Keratinocyte (primary cell): ENCODE measurements at regions not wholly inside any gene's neighbourhood (a gene's known extent, or its start where the extent isn't known, plus 50 kb on each side); places are given as distances from the start of the nearest gene placed in this dataset.

Experiments
- DNase-seq: peaks from one replicate; pipeline ENCODE4 v3.0.0-alpha.2; 2011; ENCODE audit warnings: low read depth, missing footprints, low spot score
- FAIRE-seq: peaks from 2 replicates; lab custom pipeline; 2011; peaks lifted over from hg19 to GRCh38; lab: Jason Lieb, UNC
- H2AFZ ChIP-seq: 2 replicates; pipeline ENCODE4 v1.6.0; 2012; ENCODE audit warnings: low read length, control low read depth, inconsistent platforms; ENCODE audit not compliant: control insufficient read depth
- H3K27ac ChIP-seq: 2 replicates; pipeline ENCODE4 v1.5.1; 2011; ENCODE audit warnings: low read length; ENCODE audit not compliant: control insufficient read depth, insufficient read depth
- H3K27me3 ChIP-seq: 3 replicates; pipeline ENCODE4 v1.6.0; 2011; ENCODE audit warnings: low read length; ENCODE audit not compliant: control insufficient read depth, insufficient read depth; ENCODE audit errors: extremely low read depth
- H3K36me3 ChIP-seq, 2 experiments: 2 replicates in 1 of 2; 3 replicates in 1 of 2; pipeline ENCODE4 v1.5.1; 2011; ENCODE audit warnings: low read length in 2 of 2, mild to moderate bottlenecking in 1 of 2; ENCODE audit not compliant: control insufficient read depth in 2 of 2, insufficient read depth in 2 of 2; ENCODE audit errors: extremely low read depth in 1 of 2
- H3K4me1 ChIP-seq: 3 replicates; pipeline ENCODE4 v1.5.1; 2011; ENCODE audit warnings: low read length; ENCODE audit not compliant: control insufficient read depth, insufficient read depth; ENCODE audit errors: extremely low read depth
- H3K4me2 ChIP-seq: 3 replicates; pipeline ENCODE4 v1.6.0; 2011; ENCODE audit warnings: low read depth, low read length; ENCODE audit not compliant: control insufficient read depth, insufficient read depth; ENCODE audit errors: extremely low read depth
- H3K4me3 ChIP-seq, 3 experiments: fragments of 200-600 bp in 1 of 3; sonication (generic) in 1 of 3; 2 replicates in 2 of 3; 3 replicates in 1 of 3; pipeline ENCODE4 v1.5.1; 2011 to 2016; ENCODE audit warnings: low read length in 3 of 3, mild to moderate bottlenecking in 3 of 3, control low read depth in 2 of 3, inconsistent platforms in 1 of 3, low read depth in 1 of 3, mixed read lengths in 1 of 3, mixed run types in 1 of 3, moderate library complexity in 1 of 3; ENCODE audit not compliant: control insufficient read depth in 2 of 3, insufficient read depth in 2 of 3; ENCODE audit errors: extremely low read depth in 1 of 3
- H3K79me2 ChIP-seq: 2 replicates; pipeline ENCODE4 v1.6.0; 2012; ENCODE audit warnings: low read length; ENCODE audit not compliant: control insufficient read depth, insufficient read depth
- H3K9ac ChIP-seq: 3 replicates; pipeline ENCODE4 v1.6.0; 2011; ENCODE audit warnings: low read length; ENCODE audit not compliant: control insufficient read depth, insufficient read depth; ENCODE audit errors: extremely low read depth
- H3K9me1 ChIP-seq: 3 replicates; pipeline ENCODE4 v1.6.0; 2011; ENCODE audit warnings: low read length; ENCODE audit not compliant: control insufficient read depth, insufficient read depth; ENCODE audit errors: extremely low read depth
- H3K9me3 ChIP-seq: 2 replicates; pipeline ENCODE4 v1.5.1; 2012; ENCODE audit warnings: low read depth, low read length; ENCODE audit not compliant: control insufficient read depth
- H4K20me1 ChIP-seq: 3 replicates; pipeline ENCODE4 v1.6.0; 2011; ENCODE audit warnings: low read length; ENCODE audit not compliant: control insufficient read depth, insufficient read depth; ENCODE audit errors: extremely low read depth
- EZH2 ChIP-seq: IDR thresholded peaks from one replicate; pipeline ENCODE4 v1.6.1; 2012; ENCODE audit warnings: inconsistent platforms, mild to moderate bottlenecking, low read length, moderate library complexity
- dilution Hi-C: fragments of 300-500 bp; cut with MboI; formaldehyde crosslinking; loops from one replicate; pipeline ENCODE4 v1.7.0; 2020; ENCODE audit warnings: low sequenced_read_pairs; ENCODE audit not compliant: extremely low pct_ligation_motif_present
- TF ChIP-seq, protein P1 (sequence below), 3 experiments: IDR thresholded peaks in 1 of 3; conservative IDR thresholded peaks in 1 of 3; optimal IDR thresholded peaks in 1 of 3; 2 replicates in 2 of 3; 3 replicates in 1 of 3; pipeline versions ENCODE3 to v1.5.1; 2011; ENCODE audit warnings: low read length in 3 of 3, mild to moderate bottlenecking in 3 of 3, moderate library complexity in 2 of 3, control low read depth in 1 of 3, inconsistent platforms in 1 of 3; ENCODE audit not compliant: insufficient read depth in 2 of 3; ENCODE audit errors: extremely low read depth in 1 of 3

DNA sequence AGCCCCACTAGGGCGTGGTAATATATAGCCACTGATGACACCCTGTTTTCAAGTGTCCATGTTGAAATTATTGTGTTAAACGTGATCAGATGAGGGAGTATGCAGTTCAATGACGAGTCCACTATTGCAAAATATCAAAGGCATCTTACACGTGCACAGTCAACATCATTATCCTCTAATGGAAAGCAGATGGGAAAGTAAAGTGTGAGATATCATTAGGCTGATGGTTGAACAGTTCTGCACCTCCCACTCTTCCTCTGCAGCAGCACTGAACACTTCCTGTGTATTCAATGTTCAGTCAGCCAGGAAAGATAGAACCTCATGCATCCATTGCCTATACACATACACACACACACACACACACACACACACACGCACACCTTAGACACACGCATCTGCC, 431.8 kb upstream of the CCDC54 start:
- Histone ChIP-seq H3K9ac (no peak overlapping the region), H3K4me3 (no peak overlapping the region), H2AFZ (no peak overlapping the region), H3K4me2 (no peak overlapping the region), H3K27me3 (no peaks in the 10 kb centered on the region), H3K36me3 (no peaks in the 10 kb centered on the region), H3K79me2 (no peaks in the 10 kb centered on the region), H4K20me1 (no peaks in the 10 kb centered on the region), H3K4me1 (no peaks in the 10 kb centered on the region), H3K27ac (no peak overlapping the region), H3K9me3 (no peaks in the 10 kb centered on the region), H3K9me1 (no peaks in the 10 kb centered on the region)
- TF ChIP-seq EZH2, result no peak
- TF ChIP-seq, protein P1, sequence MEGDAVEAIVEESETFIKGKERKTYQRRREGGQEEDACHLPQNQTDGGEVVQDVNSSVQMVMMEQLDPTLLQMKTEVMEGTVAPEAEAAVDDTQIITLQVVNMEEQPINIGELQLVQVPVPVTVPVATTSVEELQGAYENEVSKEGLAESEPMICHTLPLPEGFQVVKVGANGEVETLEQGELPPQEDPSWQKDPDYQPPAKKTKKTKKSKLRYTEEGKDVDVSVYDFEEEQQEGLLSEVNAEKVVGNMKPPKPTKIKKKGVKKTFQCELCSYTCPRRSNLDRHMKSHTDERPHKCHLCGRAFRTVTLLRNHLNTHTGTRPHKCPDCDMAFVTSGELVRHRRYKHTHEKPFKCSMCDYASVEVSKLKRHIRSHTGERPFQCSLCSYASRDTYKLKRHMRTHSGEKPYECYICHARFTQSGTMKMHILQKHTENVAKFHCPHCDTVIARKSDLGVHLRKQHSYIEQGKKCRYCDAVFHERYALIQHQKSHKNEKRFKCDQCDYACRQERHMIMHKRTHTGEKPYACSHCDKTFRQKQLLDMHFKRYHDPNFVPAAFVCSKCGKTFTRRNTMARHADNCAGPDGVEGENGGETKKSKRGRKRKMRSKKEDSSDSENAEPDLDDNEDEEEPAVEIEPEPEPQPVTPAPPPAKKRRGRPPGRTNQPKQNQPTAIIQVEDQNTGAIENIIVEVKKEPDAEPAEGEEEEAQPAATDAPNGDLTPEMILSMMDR (optimal IDR thresholded peaks at IDR 0.05 in 1 of 3, IDR thresholded peaks at IDR 0.05 in 1 of 3, conservative IDR thresholded peaks at IDR 0.05 in 1 of 3; ENCODE audit: extremely low read depth in 1 of 3, insufficient read depth in 2 of 3, low read length in 3 of 3), result no peak
- dilution Hi-C loops, result no loop called here
- no peak for DNase-seq
- FAIRE-seq, result no peak

GRCh38 chr3:106946866-106947265, 430.4 kb upstream of the CCDC54 start:
- no peak overlapping the region for H3K27ac ChIP-seq
- DNase-seq (no peak), FAIRE-seq (no peak)
- H3K9me3 ChIP-seq, result no peaks in the 10 kb centered on the region
- H3K27me3 ChIP-seq, result no peaks in the 10 kb centered on the region
- H3K4me1 ChIP-seq, result no peaks in the 10 kb centered on the region
- dilution Hi-C loops, result no loop called here
- H3K79me2 ChIP-seq, result no peaks in the 10 kb centered on the region
- no peaks in the 10 kb centered on the region for H3K36me3 ChIP-seq
- no peak for TF ChIP-seq EZH2
- TF ChIP-seq, protein P1 (optimal IDR thresholded peaks at IDR 0.05 in 1 of 3, IDR thresholded peaks at IDR 0.05 in 1 of 3, conservative IDR thresholded peaks at IDR 0.05 in 1 of 3; ENCODE audit: extremely low read depth in 1 of 3, insufficient read depth in 2 of 3, low read length in 3 of 3), result no peak
- no peak overlapping the region for H3K9ac ChIP-seq
- no peaks in the 10 kb centered on the region for H4K20me1 ChIP-seq
- no peak overlapping the region for H3K4me3 ChIP-seq
- no peak overlapping the region for H2AFZ ChIP-seq
- H3K9me1 ChIP-seq, result no peaks in the 10 kb centered on the region
- no peak overlapping the region for H3K4me2 ChIP-seq
